ENCODE measurements at regions not wholly inside any gene's neighbourhood (a gene's known extent, or its start where the extent isn't known, plus 50 kb on each side); places are given as distances from the start of the nearest gene placed in this dataset.

DNA sequence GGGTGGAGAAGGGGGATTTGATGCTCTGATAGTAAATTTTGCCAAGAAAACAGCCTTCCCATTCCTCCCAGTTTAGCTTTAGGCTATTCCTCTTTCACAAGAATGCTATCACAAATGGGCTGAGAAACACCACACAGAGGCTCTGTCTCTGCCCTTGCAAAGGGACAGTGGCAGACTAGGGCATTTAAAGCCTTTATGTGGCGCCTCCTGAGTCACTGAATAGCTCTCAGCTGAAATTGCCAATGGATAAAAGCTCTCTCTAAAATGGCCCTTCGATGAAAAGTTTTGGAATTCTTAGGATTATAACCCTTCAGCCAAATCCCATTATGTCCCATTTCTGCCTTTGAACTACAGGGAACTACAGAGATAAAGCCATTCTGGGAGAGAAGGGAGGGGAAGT lies 1000.4 kb downstream of the ADGRL2 start:
- no peaks in the 10 kb centered on the region for H3K27me3 ChIP-seq
- H3K9me3 ChIP-seq (replicated peaks in 1 of 3): no peaks in the 10 kb centered on the region
- no peak overlapping the region for H3K4me3 ChIP-seq
- H3K4me1 ChIP-seq (replicated peaks in 1 of 2): no peaks in the 10 kb centered on the region
- WGBS, 4 donors: 78 to 96% (median 81%) methylated on average over 2 of the region's 2 CpGs
- no peaks in the 10 kb centered on the region for H3K36me3 ChIP-seq (replicated peaks in 1 of 2)
- TF ChIP-seq, protein P1, sequence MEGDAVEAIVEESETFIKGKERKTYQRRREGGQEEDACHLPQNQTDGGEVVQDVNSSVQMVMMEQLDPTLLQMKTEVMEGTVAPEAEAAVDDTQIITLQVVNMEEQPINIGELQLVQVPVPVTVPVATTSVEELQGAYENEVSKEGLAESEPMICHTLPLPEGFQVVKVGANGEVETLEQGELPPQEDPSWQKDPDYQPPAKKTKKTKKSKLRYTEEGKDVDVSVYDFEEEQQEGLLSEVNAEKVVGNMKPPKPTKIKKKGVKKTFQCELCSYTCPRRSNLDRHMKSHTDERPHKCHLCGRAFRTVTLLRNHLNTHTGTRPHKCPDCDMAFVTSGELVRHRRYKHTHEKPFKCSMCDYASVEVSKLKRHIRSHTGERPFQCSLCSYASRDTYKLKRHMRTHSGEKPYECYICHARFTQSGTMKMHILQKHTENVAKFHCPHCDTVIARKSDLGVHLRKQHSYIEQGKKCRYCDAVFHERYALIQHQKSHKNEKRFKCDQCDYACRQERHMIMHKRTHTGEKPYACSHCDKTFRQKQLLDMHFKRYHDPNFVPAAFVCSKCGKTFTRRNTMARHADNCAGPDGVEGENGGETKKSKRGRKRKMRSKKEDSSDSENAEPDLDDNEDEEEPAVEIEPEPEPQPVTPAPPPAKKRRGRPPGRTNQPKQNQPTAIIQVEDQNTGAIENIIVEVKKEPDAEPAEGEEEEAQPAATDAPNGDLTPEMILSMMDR (IDR thresholded peaks at IDR 0.05): no peak
- no peak for TF ChIP-seq POLR2A (IDR thresholded peaks at IDR 0.05)
- no peak overlapping the region for H3K27ac ChIP-seq
- DNase-seq: no peak
- intact Hi-C loops (cut with DNase I): no loop called here

DNA sequence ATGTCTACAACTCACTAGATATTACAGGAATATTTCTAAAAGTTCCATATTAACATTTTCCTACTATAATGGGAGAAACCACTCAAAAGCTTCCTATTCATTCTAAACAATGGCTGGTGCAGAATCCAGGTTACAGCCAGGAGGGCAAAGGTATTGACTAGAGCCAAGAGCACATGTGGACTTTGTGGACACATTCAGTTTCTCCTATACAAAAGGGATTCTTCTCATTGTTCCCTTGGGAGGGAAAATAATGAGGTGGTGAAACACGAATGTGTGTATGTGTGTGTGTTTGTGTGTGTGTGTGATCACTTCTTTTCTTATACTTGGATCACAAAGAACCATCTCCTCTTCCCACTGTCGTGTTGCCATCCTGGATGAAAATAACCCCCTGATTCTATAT lies 1000.0 kb downstream of the ADGRL2 start:
- DNase-seq: no peak
- TF ChIP-seq, protein P1 (IDR thresholded peaks at IDR 0.05): no peak
- TF ChIP-seq POLR2A (IDR thresholded peaks at IDR 0.05): no peak
- WGBS, 4 donors: 69 to 80% (median 74%) methylated on average over 2 of the region's 2 CpGs
- intact Hi-C loops (cut with DNase I): no loop called here
- Histone ChIP-seq H3K36me3 (replicated peaks in 1 of 2) (no peaks in the 10 kb centered on the region), H3K27ac (no peak overlapping the region), H3K4me3 (no peak overlapping the region), H3K9me3 (replicated peaks in 1 of 3) (no peaks in the 10 kb centered on the region), H3K27me3 (no peaks in the 10 kb centered on the region), H3K4me1 (replicated peaks in 1 of 2) (no peaks in the 10 kb centered on the region)

DNA sequence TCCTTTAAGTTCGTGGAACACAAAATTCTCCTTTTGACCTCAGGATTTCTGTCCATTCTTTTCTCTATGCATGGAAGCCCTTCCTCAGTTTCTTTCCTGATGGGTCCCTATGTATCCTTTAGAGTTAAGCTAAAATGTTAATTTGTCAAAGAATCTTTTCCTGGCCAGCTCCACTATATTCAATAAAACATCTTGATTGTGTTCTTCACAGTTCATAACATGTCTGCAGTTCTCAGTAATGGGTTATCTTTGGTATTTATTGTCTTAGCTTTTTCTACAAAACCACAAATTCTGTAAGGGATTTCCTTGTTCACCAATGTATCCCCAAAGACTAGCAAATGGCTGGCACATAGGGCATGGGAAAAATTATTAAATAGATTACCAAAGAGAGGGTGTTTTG lies 998.5 kb downstream of the ADGRL2 start:
- Histone ChIP-seq H3K27me3 (no peaks in the 10 kb centered on the region), H3K27ac (no peak overlapping the region), H3K4me1 (replicated peaks in 1 of 2) (no peaks in the 10 kb centered on the region), H3K9me3 (replicated peaks in 1 of 3) (no peaks in the 10 kb centered on the region), H3K4me3 (no peak overlapping the region), H3K36me3 (replicated peaks in 1 of 2) (no peaks in the 10 kb centered on the region)
- TF ChIP-seq, protein P1 (IDR thresholded peaks at IDR 0.05): no peak
- TF ChIP-seq POLR2A (IDR thresholded peaks at IDR 0.05): no peak
- DNase-seq: no peak
- intact Hi-C loops (cut with DNase I): no loop called here
- 76 to 89% (median 79%) methylated on average over 1 of the region's 1 CpG for WGBS, 4 donors

DNA sequence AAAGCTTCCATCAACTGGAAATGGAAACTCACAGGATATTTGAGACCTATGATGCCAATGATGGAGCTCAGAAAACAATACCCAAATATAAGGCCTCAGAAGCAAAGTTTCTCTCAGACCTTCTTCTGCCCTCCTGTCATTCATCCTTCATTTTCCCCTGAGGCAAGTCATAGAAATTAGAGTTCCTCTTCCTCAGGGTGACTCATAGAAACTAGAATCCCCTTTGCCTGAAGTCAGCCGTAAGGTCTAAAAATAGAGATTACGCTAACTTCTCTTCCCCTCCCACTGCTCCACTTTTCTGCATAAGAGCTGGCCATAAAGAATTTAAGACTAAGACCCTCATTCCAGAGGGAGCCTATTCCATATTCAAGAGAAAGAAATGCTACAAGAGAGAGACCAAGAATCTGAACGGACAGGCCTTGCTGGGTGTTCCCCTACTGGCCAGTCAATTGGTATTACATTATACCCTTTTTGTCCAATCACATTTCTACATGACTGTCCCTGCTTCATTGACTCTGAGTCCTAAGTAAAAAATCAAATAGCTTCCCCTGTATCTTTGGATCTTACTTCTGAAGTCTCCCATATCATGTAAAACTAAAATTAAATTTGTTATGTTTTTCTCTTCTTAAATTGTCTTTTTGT lies 994.9 kb downstream of the ADGRL2 start:
- H3K9me3 ChIP-seq (replicated peaks in 1 of 3): peaks cover 0 to 4% (median 0%) of the 10 kb centered on the region in 3 donors
- intact Hi-C loops (cut with DNase I): no loop called here
- H3K27ac ChIP-seq: no peak overlapping the region
- no peak overlapping the region for H3K4me3 ChIP-seq
- H3K4me1 ChIP-seq (replicated peaks in 1 of 2): no peaks in the 10 kb centered on the region
- no peak for TF ChIP-seq POLR2A (IDR thresholded peaks at IDR 0.05)
- TF ChIP-seq, protein P1 (IDR thresholded peaks at IDR 0.05): no peak
- no peaks in the 10 kb centered on the region for H3K27me3 ChIP-seq
- DNase-seq: no peak
- H3K36me3 ChIP-seq (replicated peaks in 1 of 2): no peaks in the 10 kb centered on the region
- WGBS, 4 donors: 80 to 90% (median 84%) methylated on average over 3 of the region's 3 CpGs

Measured in adrenal gland (tissue), 9 donors.